H1 (cell line): ENCODE measurements at regions not wholly inside any gene's neighbourhood (a gene's known extent, or its start where the extent isn't known, plus 50 kb on each side); places are given as distances from the start of the nearest gene placed in this dataset.

Experiments
- CTCF ChIA-PET: fragments of 300-600 bp; sonication (Branson Sonifier 250); formaldehyde crosslinking; loops from one replicate; lab custom pipeline; 2021; ENCODE audit not compliant: partially characterized antibody; lab: Charles Lee
- POLR2A ChIA-PET: fragments of 300-600 bp; sonication (Branson Sonifier 250); formaldehyde crosslinking; loops from one replicate; lab custom pipeline; 2021; ENCODE audit warnings: inconsistent platforms; ENCODE audit not compliant: partially characterized antibody; lab: Charles Lee
- DNase-seq, 2 experiments: peaks; one replicate each; pipeline versions ENCODE4 v3.0.0 to v3.0.0-alpha.2; 2010 to 2022; ENCODE audit warnings: low spot score in 2 of 2, low read depth in 1 of 2, mixed read lengths in 1 of 2
- FAIRE-seq: peaks from 2 replicates; lab custom pipeline; 2011; peaks lifted over from hg19 to GRCh38; lab: Jason Lieb, UNC
- H2AFZ ChIP-seq: 2 replicates; pipeline ENCODE4 v1.8.1; 2012; ENCODE audit warnings: low read length, inconsistent platforms
- H2AK5ac ChIP-seq: 2 replicates; pipeline ENCODE4 v1.6.1; 2013; ENCODE audit warnings: low read depth, low read length
- H2BK120ac ChIP-seq: replicated peaks from 2 replicates; pipeline ENCODE3; 2013; ENCODE audit warnings: low read depth, low read length, inconsistent platforms
- H2BK12ac ChIP-seq: 2 replicates; pipeline ENCODE4 v1.6.1; 2013; ENCODE audit warnings: low read depth, low read length
- H2BK15ac ChIP-seq: 2 replicates; pipeline ENCODE4 v1.6.1; 2013; ENCODE audit warnings: low read length
- H2BK20ac ChIP-seq: 2 replicates; pipeline ENCODE4 v1.6.1; 2013; ENCODE audit warnings: low read length
- H2BK5ac ChIP-seq: 2 replicates; pipeline ENCODE4 v1.6.1; 2013; ENCODE audit warnings: low read depth, low read length
- H3K14ac ChIP-seq: 2 replicates; pipeline ENCODE4 v1.6.1; 2013; ENCODE audit warnings: inconsistent platforms; ENCODE audit not compliant: insufficient read length
- H3K18ac ChIP-seq: 2 replicates; pipeline ENCODE4 v1.6.1; 2013; ENCODE audit warnings: low read length; ENCODE audit errors: extremely low read depth
- H3K23ac ChIP-seq: 2 replicates; pipeline ENCODE4 v1.6.1; 2013; ENCODE audit warnings: inconsistent platforms; ENCODE audit not compliant: insufficient read length
- H3K23me2 ChIP-seq: 2 replicates; pipeline ENCODE4 v1.6.1; 2013; ENCODE audit warnings: low read depth, low read length
- H3K27ac ChIP-seq: 2 replicates; pipeline ENCODE4 v1.6.1; 2011; ENCODE audit warnings: low read depth, low read length, inconsistent platforms
- H3K27me3 ChIP-seq, 4 experiments: replicated peaks in 1 of 4; 1 replicate in 1 of 4; 2 replicates in 3 of 4; pipeline versions ENCODE4 v1.6.1 to v1.8.1; 2011 to 2013; ENCODE audit warnings: low read length in 3 of 4, mild to moderate bottlenecking in 3 of 4, inconsistent platforms in 2 of 4, mixed read lengths in 2 of 4, moderate library complexity in 1 of 4; ENCODE audit not compliant: control insufficient read depth in 3 of 4, insufficient read depth in 3 of 4; ENCODE audit errors: extremely low read depth in 1 of 4
- H3K36me3 ChIP-seq, 4 experiments: 2 replicates each; pipeline versions ENCODE4 v1.6.1 to v1.8.1; 2011 to 2013; ENCODE audit warnings: mild to moderate bottlenecking in 4 of 4, low read length in 3 of 4, moderate library complexity in 2 of 4, control low read depth in 1 of 4, inconsistent platforms in 1 of 4; ENCODE audit not compliant: insufficient read depth in 4 of 4, control insufficient read depth in 2 of 4
- H3K4ac ChIP-seq: replicated peaks from 2 replicates; pipeline ENCODE3; 2013; ENCODE audit warnings: low read length, low read depth, mixed read lengths, inconsistent platforms; ENCODE audit not compliant: insufficient read length
- H3K4me1 ChIP-seq, 4 experiments: replicated peaks in 1 of 4; 1 replicate in 1 of 4; 2 replicates in 3 of 4; pipeline versions ENCODE4 v1.6.1 to v1.8.1; 2011 to 2013; ENCODE audit warnings: low read length in 3 of 4, inconsistent platforms in 2 of 4, mixed read lengths in 1 of 4; ENCODE audit not compliant: insufficient read depth in 4 of 4, control insufficient read depth in 3 of 4
- H3K4me2 ChIP-seq, 2 experiments: 2 replicates each; pipeline versions ENCODE4 v1.6.1 to v1.8.1; 2011 to 2013; ENCODE audit warnings: low read depth in 2 of 2, low read length in 2 of 2, control low read depth in 1 of 2, inconsistent platforms in 1 of 2, mild to moderate bottlenecking in 1 of 2; ENCODE audit not compliant: insufficient read depth in 1 of 2
- H3K4me3 ChIP-seq, 4 experiments: fragments of 200-600, 300-600 bp in 1 of 4; sonication (generic), shearing (Covaris generic), sonication (Bioruptor Twin) in 1 of 4; 2 replicates each; pipeline versions ENCODE4 v1.5.1 to v1.8.1; 2011 to 2016; ENCODE audit warnings: low read length in 4 of 4, low read depth in 3 of 4, control low read depth in 2 of 4, inconsistent platforms in 2 of 4, mild to moderate bottlenecking in 2 of 4, mixed read lengths in 1 of 4, moderate library complexity in 1 of 4; ENCODE audit not compliant: insufficient read depth in 2 of 4; ENCODE audit errors: extremely low read depth in 1 of 4
- H3K56ac ChIP-seq: replicated peaks from 2 replicates; pipeline ENCODE3; 2013; ENCODE audit warnings: low read depth, mild to moderate bottlenecking, mixed read lengths, low read length, inconsistent platforms; ENCODE audit not compliant: insufficient read length
- H3K79me1 ChIP-seq: 2 replicates; pipeline ENCODE4 v1.6.1; 2013; ENCODE audit warnings: low read depth, low read length, control low read depth
- H3K79me2 ChIP-seq, 2 experiments: 2 replicates each; pipeline versions ENCODE4 v1.6.1 to v1.8.1; 2012 to 2013; ENCODE audit warnings: low read length in 2 of 2, mild to moderate bottlenecking in 2 of 2, inconsistent platforms in 1 of 2; ENCODE audit not compliant: insufficient read depth in 2 of 2, control insufficient read depth in 1 of 2
- H3K9ac ChIP-seq, 4 experiments: replicated peaks in 1 of 4; 1 replicate in 1 of 4; 2 replicates in 3 of 4; pipeline versions ENCODE4 v1.6.1 to v1.8.1; 2011 to 2013; ENCODE audit warnings: low read depth in 3 of 4, low read length in 3 of 4, control low read depth in 2 of 4, mild to moderate bottlenecking in 2 of 4, moderate library complexity in 2 of 4, inconsistent platforms in 1 of 4; ENCODE audit errors: extremely low read depth in 1 of 4
- H3K9me3 ChIP-seq, 2 experiments: 2 replicates each; pipeline versions ENCODE4 v1.6.1 to v1.8.1; 2012 to 2013; ENCODE audit warnings: mild to moderate bottlenecking in 2 of 2, moderate library complexity in 2 of 2, control low read depth in 1 of 2, inconsistent platforms in 1 of 2, low read depth in 1 of 2, low read length in 1 of 2, mixed read lengths in 1 of 2; ENCODE audit not compliant: insufficient read depth in 2 of 2
- H4K20me1 ChIP-seq, 2 experiments: replicated peaks in 1 of 2; 2 replicates each; pipeline versions ENCODE3 to v1.8.1; 2011 to 2013; ENCODE audit warnings: inconsistent platforms in 2 of 2, low read length in 2 of 2, mild to moderate bottlenecking in 1 of 2; ENCODE audit not compliant: insufficient read depth in 2 of 2, control insufficient read depth in 1 of 2
- H4K5ac ChIP-seq: 2 replicates; pipeline ENCODE4 v1.6.1; 2013; ENCODE audit warnings: low read length, low read depth, mixed read lengths, inconsistent platforms; ENCODE audit not compliant: insufficient read length
- H4K8ac ChIP-seq: 2 replicates; pipeline ENCODE4 v1.8.0; 2013; ENCODE audit warnings: mild to moderate bottlenecking, moderate library complexity, low read length, inconsistent platforms; ENCODE audit not compliant: insufficient read depth; ENCODE audit errors: extremely low read depth
- H4K91ac ChIP-seq: replicated peaks from 2 replicates; pipeline ENCODE3; 2013; ENCODE audit warnings: low read length, mixed read lengths, inconsistent platforms; ENCODE audit not compliant: insufficient read length
- CHD1 ChIP-seq: IDR thresholded peaks from 2 replicates; pipeline ENCODE4 v1.6.1; 2012; ENCODE audit warnings: low read depth, low read length, improper control_type of control experiment
- SP4 ChIP-seq: IDR thresholded peaks from 2 replicates; pipeline ENCODE4 v1.6.1; 2012; ENCODE audit warnings: low read length, inconsistent platforms
- WGBS, 2 experiments: shearing (Covaris generic) in 1 of 2; methylation state at CpG; one replicate each; pipeline versions ENCODE4 v1.1.6 to v1.1.7; 2013 to 2015; ENCODE audit warnings: low lambda C conversion rate in 2 of 2, mixed read lengths in 2 of 2, inconsistent platforms in 1 of 2, low coverage in 1 of 2, missing lambda C conversion rate in 1 of 2; ENCODE audit not compliant: insufficient replicate concordance in 2 of 2, insufficient coverage in 1 of 2, insufficient read length in 1 of 2; ENCODE audit errors: extremely low coverage in 1 of 2, missing lambda C conversion rate in 1 of 2; 5-methylcytosine and 5-hydroxymethylcytosine counted together

- no peak overlapping the region for H2BK20ac ChIP-seq
- no peak overlapping the region for H2BK12ac ChIP-seq
- H3K36me3 ChIP-seq: no peaks in the 10 kb centered on the region; a peak in 1 of 8 replicates
- H4K8ac ChIP-seq: no peak overlapping the region
- no peak overlapping the region for H4K91ac ChIP-seq
- ChIA-PET CTCF (no interaction called here), POLR2A (interaction anchor here (0.9 to 1.1 kb wide), 2 partner anchors 302 to 313 kb away, joined by 4 read pairs; no protein-coding TSS in a partner anchor)
- H2AK5ac ChIP-seq: no peak overlapping the region
- FAIRE-seq (no peak), DNase-seq (no peak)
- no peak overlapping the region for H3K18ac ChIP-seq
- H3K27ac ChIP-seq: no peak overlapping the region
- H3K56ac ChIP-seq: no peak overlapping the region
- no peaks in the 10 kb centered on the region for H4K20me1 ChIP-seq
- no peak overlapping the region for H2BK120ac ChIP-seq
- no peak overlapping the region for H2BK5ac ChIP-seq
- H3K14ac ChIP-seq: no peak overlapping the region
- no peaks in the 10 kb centered on the region for H3K9me3 ChIP-seq
- no peak overlapping the region for H2BK15ac ChIP-seq
- H3K4me2 ChIP-seq: peak overlapping the region; percentile 29 to 36; a peak in 1 of 4 replicates
- H3K23ac ChIP-seq: no peak overlapping the region
- no peak overlapping the region for H3K9ac ChIP-seq
- H3K4me3 ChIP-seq: no peak overlapping the region
- H3K27me3 ChIP-seq: no peaks in the 10 kb centered on the region
- WGBS, 2 experiments: 88% methylated on average over 2 of the region's 2 CpGs; no CpG with 5 or more reads in 1 of the 2 experiments
- peaks cover 4 to 17% (median 9%) of the 10 kb centered on the region in 4 experiments; a peak in 6 of 7 replicates for H3K4me1 ChIP-seq
- no peak overlapping the region for H4K5ac ChIP-seq
- no peaks in the 10 kb centered on the region for H3K79me2 ChIP-seq
- no peaks in the 10 kb centered on the region for H3K79me1 ChIP-seq
- no peak overlapping the region for H3K4ac ChIP-seq
- H3K23me2 ChIP-seq: peaks cover 2% of the 10 kb centered on the region; the same call in 1 of the 2 replicates
- no peak overlapping the region for H2AFZ ChIP-seq
- TF ChIP-seq SP4 (no peak), CHD1 (no peak)
Observed at GRCh38 chr2:8193146-8193545, 488.7 kb upstream of the ID2 start.
